Stimulated activated CD8-positive, alpha-beta memory T cell treated with anti-CD3 and anti-CD28 coated beads, Interleukin-7, amount 100 ng/mL, for 1 hour (primary cell): ENCODE measurements at regions not wholly inside any gene's neighbourhood (a gene's known extent, or its start where the extent isn't known, plus 50 kb on each side); places are given as distances from the start of the nearest gene placed in this dataset.

ENCODE experiments used
- DNase-seq, 2 donors: peaks; one replicate each; pipeline ENCODE4 v3.0.0-alpha.2; 2020; ENCODE audit warnings: low read depth in 2 of 2

- no peak for DNase-seq
Observed at GRCh38 chr10:29962166-29962850, 97.1 kb downstream of the JCAD start.

- DNase-seq: no peak
Observed at GRCh38 chr10:29961351-29961750, 98.0 kb downstream of the JCAD start.

- DNase-seq: no peak
Observed at GRCh38 chr10:29960261-29960660, 99.1 kb downstream of the JCAD start.

- no peak for DNase-seq
Observed at GRCh38 chr10:29959586-29959985, 99.8 kb downstream of the JCAD start.

- DNase-seq: no peak
Observed at GRCh38 chr10:29958440-29958839, 100.9 kb downstream of the JCAD start.

- DNase-seq: no peak
Observed at GRCh38 chr10:29957907-29958331, 101.5 kb downstream of the JCAD start.

- DNase-seq: no peak
Observed at GRCh38 chr10:29957236-29957635, 102.2 kb downstream of the JCAD start.

- DNase-seq: no peak
Observed at GRCh38 chr10:29956335-29956924, 103.0 kb downstream of the JCAD start.

- no peak for DNase-seq
Observed at GRCh38 chr10:29955329-29955935, 104.0 kb downstream of the JCAD start.

GRCh38 chr10:29951441-29951931 lies 107.9 kb downstream of the JCAD start:
- no peak for DNase-seq

- DNase-seq: no peak
Observed at GRCh38 chr10:29950391-29950790, 109.0 kb downstream of the JCAD start.

- no peak for DNase-seq
Observed at GRCh38 chr10:29949411-29950011, 109.9 kb downstream of the JCAD start.

GRCh38 chr10:29948881-29949355 lies 110.5 kb downstream of the JCAD start:
- DNase-seq: no peak

GRCh38 chr10:29947701-29948060 lies 111.7 kb downstream of the JCAD start:
- no peak for DNase-seq

GRCh38 chr10:29946953-29947700 lies 112.3 kb downstream of the JCAD start:
- DNase-seq: no peak

GRCh38 chr10:29946614-29946952 lies 112.8 kb downstream of the JCAD start:
- no peak for DNase-seq

- DNase-seq: no peak
Observed at GRCh38 chr10:29941476-29941875, 117.9 kb downstream of the JCAD start.

- DNase-seq: no peak
Observed at GRCh38 chr10:29932991-29933390, 126.4 kb downstream of the JCAD start.

- DNase-seq: no peak
Observed at GRCh38 chr10:29931833-29932232, 127.6 kb downstream of the JCAD start.

GRCh38 chr10:29929006-29929405 lies 130.4 kb downstream of the JCAD start:
- no peak for DNase-seq

- no peak for DNase-seq
Observed at GRCh38 chr10:29926693-29927048, 132.7 kb downstream of the JCAD start.
